Stimulated activated memory B cell treated with anti-CD40 and anti-IgM and Interleukin-4, amounts not matched to agents 10 μg/mL and 1 μg/mL and 100 μg/mL, for 72 hours (primary cell): ENCODE measurements at regions not wholly inside any gene's neighbourhood (a gene's known extent, or its start where the extent isn't known, plus 50 kb on each side); places are given as distances from the start of the nearest gene placed in this dataset.

Source experiments
- ATAC-seq: fragments of 150-1000 bp; cut with Tn5 transposase; 2 replicates; pipeline ENCODE4 v1.10.0; 2021
- H3K27ac Mint-ChIP-seq: one replicate; pipeline ENCODE4 v1.8.0; 2022; ENCODE audit warnings: mild to moderate bottlenecking, mixed read lengths
- H3K27me3 Mint-ChIP-seq: one replicate; pipeline ENCODE4 v1.8.0; 2022; ENCODE audit warnings: mixed read lengths
- H3K36me3 Mint-ChIP-seq: one replicate; pipeline ENCODE4 v1.8.0; 2022; ENCODE audit warnings: mixed read lengths
- H3K4me1 Mint-ChIP-seq: one replicate; pipeline ENCODE4 v1.8.0; 2022; ENCODE audit warnings: mixed read lengths
- H3K4me3 Mint-ChIP-seq: one replicate; pipeline ENCODE4 v1.8.0; 2022; ENCODE audit warnings: mild to moderate bottlenecking, moderate library complexity, mixed read lengths
- H3K9me3 Mint-ChIP-seq: one replicate; pipeline ENCODE4 v1.8.0; 2022; ENCODE audit warnings: mixed read lengths

DNA sequence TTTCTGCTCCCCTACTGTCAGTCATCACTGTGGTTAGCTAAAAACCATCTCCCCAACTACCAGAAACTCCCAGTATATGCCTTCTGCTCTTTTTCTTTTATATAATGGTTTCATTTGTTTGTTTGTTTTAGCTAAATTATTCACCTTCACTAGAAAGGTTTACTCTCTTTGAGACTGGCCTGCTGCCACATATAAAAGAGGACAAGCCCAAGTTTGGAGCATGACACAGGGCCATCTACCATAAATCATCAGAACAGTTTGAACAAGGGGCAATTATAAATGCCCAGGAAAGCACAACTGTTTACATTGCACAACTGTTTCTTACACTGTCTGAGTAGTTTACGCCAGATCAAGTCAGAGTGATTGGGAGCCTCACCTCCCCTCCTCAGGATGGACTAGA, 471.0 kb upstream of the PIK3C3 start:
- ATAC-seq, result no peak
- no peaks in the 10 kb centered on the region for H3K27me3 Mint-ChIP-seq
- H3K27ac Mint-ChIP-seq, result no peak overlapping the region
- H3K9me3 Mint-ChIP-seq, result peaks cover 2% of the 10 kb centered on the region
- no peak overlapping the region for H3K4me3 Mint-ChIP-seq
- H3K4me1 Mint-ChIP-seq, result no peaks in the 10 kb centered on the region
- H3K36me3 Mint-ChIP-seq, result no peaks in the 10 kb centered on the region

DNA sequence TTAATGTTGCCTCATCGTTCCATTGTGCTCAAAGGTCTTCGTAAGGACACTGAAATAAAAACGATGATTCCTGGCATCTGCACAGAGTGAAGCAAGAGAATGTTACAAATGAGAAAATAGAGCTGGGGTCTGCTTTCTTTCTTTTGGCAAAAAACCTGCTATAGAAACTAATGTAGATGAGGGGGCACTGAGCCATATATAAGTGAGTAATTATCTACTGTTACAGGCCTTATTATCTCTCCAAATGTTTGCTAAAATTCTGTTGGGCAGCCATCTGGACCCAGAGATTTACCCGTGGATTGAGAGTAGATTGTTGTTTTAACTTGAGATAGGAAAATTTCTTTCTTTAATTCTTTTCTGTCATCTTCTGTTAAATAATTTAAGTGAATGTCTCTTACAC, 472.5 kb upstream of the PIK3C3 start:
- Mint-ChIP-seq H3K27ac (no peak overlapping the region), H3K4me1 (no peaks in the 10 kb centered on the region), H3K9me3 (peaks cover 6% of the 10 kb centered on the region), H3K27me3 (no peaks in the 10 kb centered on the region), H3K4me3 (no peak overlapping the region), H3K36me3 (no peaks in the 10 kb centered on the region)
- no peak for ATAC-seq

DNA sequence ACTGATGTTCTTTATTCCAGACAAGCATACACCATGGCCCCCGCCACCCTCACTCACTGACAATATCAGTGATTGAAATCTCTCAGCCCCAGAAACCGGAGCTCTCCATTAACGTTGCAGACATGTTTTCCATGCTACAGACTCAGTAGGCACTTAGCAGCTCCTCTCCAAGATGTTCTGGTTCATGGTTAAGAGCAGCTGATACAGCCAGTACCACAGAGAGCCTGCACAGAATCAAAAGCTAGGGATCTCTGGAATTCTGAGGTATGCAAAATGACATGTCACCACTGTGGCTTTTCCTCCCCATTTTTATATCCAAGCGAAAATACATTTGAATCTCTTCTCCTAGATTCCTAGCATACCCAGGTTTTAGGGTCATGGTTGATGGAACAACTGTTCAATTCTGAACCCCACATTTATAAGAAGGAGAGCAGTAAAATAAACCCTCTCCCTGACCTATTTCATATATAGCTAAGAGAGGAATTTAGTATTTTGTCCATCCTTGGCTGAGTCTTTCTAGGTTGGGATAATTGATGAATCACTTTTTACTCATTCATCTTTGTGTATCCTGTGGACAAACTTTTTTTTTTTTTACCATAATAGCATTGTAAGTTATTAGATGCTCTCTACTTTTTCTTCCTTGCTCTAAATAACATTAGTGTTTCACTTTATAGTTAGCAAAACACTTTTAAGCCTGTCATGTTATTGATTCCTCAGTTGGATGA, 488.4 kb upstream of the PIK3C3 start:
- Mint-ChIP-seq H3K4me1 (no peaks in the 10 kb centered on the region), H3K36me3 (no peaks in the 10 kb centered on the region), H3K27me3 (no peaks in the 10 kb centered on the region), H3K4me3 (no peak overlapping the region), H3K9me3 (peaks cover 5% of the 10 kb centered on the region), H3K27ac (no peak overlapping the region)
- no peak for ATAC-seq

DNA sequence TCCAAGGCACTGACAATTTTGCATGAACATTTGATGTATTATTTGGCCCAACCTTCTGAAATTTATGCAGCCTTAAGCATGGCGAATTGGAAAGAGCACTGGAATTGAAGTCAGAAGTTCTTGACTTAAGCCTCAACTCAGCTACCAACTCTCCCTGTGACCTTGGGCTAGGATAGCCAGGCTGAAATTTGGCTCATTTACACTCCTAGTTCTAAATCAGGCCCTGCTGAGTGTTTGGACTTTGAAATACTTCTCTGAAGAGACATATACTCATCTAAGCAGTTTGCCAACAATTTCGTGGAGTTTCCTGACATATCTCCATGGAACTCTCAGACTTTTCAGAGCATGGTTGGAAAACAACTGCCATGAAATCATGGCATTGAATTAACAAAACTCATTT, 489.6 kb upstream of the PIK3C3 start:
- ATAC-seq, result no peak
- Mint-ChIP-seq H3K9me3 (peaks cover 5% of the 10 kb centered on the region), H3K36me3 (no peaks in the 10 kb centered on the region), H3K27ac (no peak overlapping the region), H3K4me3 (no peak overlapping the region), H3K27me3 (no peaks in the 10 kb centered on the region), H3K4me1 (no peaks in the 10 kb centered on the region)

DNA sequence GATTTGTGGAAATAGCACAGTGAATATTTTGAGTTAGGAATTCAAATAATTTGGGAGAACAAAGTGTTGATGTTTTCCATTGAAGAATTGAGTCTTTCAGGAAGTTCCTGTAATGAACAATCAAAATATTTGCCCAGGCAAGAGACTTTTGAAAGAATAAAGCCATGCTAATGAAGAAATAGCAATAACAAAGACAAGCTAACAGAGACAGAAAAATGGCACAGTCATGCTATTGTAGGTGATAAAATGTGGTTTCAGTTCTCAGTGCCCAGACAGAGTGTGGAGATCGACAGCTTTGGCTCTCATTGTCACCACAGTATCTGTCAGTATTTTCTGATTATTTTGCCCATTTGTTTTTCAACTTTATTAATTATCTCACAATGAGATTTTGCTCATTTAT, 490.8 kb upstream of the PIK3C3 start:
- H3K36me3 Mint-ChIP-seq, result no peaks in the 10 kb centered on the region
- H3K9me3 Mint-ChIP-seq, result peaks cover 5% of the 10 kb centered on the region
- no peak overlapping the region for H3K27ac Mint-ChIP-seq
- H3K4me3 Mint-ChIP-seq, result no peak overlapping the region
- ATAC-seq, result no peak
- no peaks in the 10 kb centered on the region for H3K4me1 Mint-ChIP-seq
- H3K27me3 Mint-ChIP-seq, result no peaks in the 10 kb centered on the region

DNA sequence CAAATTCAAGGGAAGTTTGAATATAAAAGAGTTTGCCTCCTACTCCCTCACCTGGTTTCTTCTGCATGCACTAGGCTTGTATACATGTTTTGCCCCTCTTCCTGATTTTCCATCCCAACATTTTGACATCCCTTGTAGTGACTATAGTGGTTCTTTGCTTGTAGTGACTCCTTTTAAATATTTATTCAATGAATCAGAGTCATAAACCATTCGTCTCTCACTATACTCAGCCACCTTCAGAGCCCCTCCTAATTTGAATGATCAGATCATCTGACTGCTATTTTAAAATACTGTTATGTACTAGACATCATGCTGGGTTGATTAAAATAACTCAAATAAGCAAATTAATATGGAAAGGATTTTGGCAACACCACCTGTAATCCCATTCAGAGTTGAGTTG, 492.1 kb upstream of the PIK3C3 start:
- Mint-ChIP-seq H3K4me3 (no peak overlapping the region), H3K4me1 (no peaks in the 10 kb centered on the region), H3K27me3 (no peaks in the 10 kb centered on the region), H3K27ac (no peak overlapping the region), H3K9me3 (peaks cover 5% of the 10 kb centered on the region), H3K36me3 (no peaks in the 10 kb centered on the region)
- no peak for ATAC-seq

DNA sequence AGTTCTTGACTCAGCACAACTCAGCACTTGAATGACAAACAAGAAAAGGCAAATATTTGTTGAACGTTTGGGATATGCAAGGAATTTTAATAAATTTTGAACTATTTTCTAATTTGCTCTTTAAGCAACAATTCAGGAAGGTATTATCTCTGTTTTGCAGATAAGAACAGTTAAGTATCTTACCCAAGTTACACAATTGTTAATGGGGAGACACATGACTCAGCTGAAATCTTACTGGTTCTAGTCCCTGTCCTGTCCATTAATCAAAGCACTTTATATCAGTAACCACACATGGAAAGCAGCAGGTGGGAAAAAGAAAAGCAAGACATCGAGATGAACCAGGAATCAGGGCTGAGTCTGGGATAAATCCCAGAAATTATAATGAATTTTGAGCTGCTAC, 493.9 kb upstream of the PIK3C3 start:
- H3K27ac Mint-ChIP-seq, result no peak overlapping the region
- no peaks in the 10 kb centered on the region for H3K36me3 Mint-ChIP-seq
- H3K4me1 Mint-ChIP-seq, result no peaks in the 10 kb centered on the region
- no peaks in the 10 kb centered on the region for H3K27me3 Mint-ChIP-seq
- peaks cover 8% of the 10 kb centered on the region for H3K9me3 Mint-ChIP-seq
- ATAC-seq, result no peak
- no peak overlapping the region for H3K4me3 Mint-ChIP-seq

DNA sequence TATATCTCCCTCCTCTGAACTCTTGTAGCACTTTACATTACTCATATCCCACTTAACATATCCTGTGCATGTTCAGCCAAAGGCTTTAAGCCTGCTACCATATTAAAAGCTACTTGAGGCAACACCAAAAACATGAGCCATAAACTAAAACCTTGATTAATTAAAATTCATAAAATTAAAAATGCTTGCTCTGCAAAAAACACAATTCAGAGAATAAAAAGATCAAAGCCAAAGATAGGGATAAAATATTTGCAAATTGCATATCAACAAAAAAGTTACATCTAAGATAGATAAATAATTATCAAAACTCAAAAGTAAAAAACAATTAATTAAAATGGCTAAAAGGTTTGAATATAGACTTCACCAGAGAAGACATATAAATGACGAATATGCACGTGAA, 495.4 kb upstream of the PIK3C3 start:
- H3K4me3 Mint-ChIP-seq, result no peak overlapping the region
- H3K27me3 Mint-ChIP-seq, result no peaks in the 10 kb centered on the region
- peaks cover 6% of the 10 kb centered on the region for H3K9me3 Mint-ChIP-seq
- H3K36me3 Mint-ChIP-seq, result no peaks in the 10 kb centered on the region
- ATAC-seq, result no peak
- H3K4me1 Mint-ChIP-seq, result no peaks in the 10 kb centered on the region
- H3K27ac Mint-ChIP-seq, result no peak overlapping the region

DNA sequence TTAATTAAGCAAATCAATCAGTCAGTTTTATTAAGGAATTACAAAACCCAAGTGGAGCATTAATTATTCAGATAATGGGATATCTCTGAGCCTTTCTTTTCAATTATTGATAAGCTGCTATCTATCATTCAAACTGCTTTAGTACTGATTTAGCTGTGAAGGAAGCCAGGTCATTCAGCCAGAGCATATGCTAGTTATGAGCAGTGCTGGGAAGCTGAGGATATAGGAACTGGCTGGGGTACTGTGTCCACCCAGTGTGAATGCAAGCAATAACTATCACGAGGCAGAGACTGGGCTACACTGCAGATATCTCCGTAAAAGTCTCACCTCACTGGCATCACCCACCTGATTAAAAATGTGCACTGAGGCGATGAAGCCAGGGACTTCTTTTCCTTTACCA, 496.7 kb upstream of the PIK3C3 start:
- Mint-ChIP-seq H3K4me3 (no peak overlapping the region), H3K4me1 (no peaks in the 10 kb centered on the region), H3K36me3 (no peaks in the 10 kb centered on the region), H3K27me3 (no peaks in the 10 kb centered on the region), H3K9me3 (peaks cover 9% of the 10 kb centered on the region), H3K27ac (no peak overlapping the region)
- ATAC-seq, result no peak

DNA sequence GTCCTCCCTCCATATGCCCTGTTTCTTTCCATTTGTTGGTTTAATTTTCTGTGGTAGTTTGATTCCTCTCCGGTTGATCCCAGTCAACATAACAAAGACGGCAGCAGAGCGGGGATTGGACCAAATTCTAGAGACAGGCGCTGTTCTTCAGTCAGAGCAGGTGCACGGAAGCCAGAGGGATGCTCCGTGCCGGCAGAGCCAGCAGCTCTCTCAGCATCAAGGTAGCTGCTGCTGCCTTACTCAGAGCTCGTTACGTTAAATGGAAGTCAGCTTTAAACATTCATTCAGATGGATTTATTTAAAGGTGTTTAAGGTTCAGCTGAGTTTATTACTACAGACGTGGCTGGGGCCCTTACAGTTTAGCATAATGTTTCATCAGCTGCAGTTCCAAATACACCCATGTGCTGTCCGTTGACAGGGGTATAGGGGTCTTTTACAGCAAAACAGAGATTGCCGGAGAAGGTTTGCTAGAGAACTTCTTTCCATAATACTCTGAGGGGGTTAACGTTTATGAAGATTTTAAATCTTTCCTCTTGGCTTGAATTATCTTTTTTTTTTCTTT, 497.2 kb upstream of the PIK3C3 start:
- Mint-ChIP-seq H3K4me1 (no peaks in the 10 kb centered on the region), H3K27ac (no peak overlapping the region), H3K9me3 (peaks cover 9% of the 10 kb centered on the region), H3K27me3 (no peaks in the 10 kb centered on the region), H3K36me3 (no peaks in the 10 kb centered on the region), H3K4me3 (no peak overlapping the region)
- ATAC-seq, result no peak

DNA sequence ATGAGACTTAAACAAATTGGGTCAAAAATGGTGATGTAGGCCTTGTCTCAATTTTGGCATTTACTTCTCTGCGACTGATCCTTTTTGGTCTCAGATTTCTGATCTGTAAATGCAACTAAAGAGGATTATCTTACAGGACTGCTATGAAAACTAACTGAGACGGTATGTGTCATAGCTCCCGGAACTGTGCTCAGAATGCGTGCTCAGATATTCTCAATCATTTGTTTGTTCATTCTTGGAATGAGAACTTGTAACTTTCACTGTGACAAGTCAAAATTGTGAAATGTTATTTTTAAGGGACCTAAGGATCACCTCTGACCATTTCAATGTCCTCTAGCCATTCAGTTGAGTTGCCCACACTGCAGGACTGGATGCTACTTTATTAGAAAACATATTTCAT, 498.2 kb upstream of the PIK3C3 start:
- peaks cover 8% of the 10 kb centered on the region for H3K9me3 Mint-ChIP-seq
- no peaks in the 10 kb centered on the region for H3K36me3 Mint-ChIP-seq
- no peaks in the 10 kb centered on the region for H3K27me3 Mint-ChIP-seq
- no peaks in the 10 kb centered on the region for H3K4me1 Mint-ChIP-seq
- H3K4me3 Mint-ChIP-seq, result no peak overlapping the region
- H3K27ac Mint-ChIP-seq, result no peak overlapping the region
- ATAC-seq, result no peak

DNA sequence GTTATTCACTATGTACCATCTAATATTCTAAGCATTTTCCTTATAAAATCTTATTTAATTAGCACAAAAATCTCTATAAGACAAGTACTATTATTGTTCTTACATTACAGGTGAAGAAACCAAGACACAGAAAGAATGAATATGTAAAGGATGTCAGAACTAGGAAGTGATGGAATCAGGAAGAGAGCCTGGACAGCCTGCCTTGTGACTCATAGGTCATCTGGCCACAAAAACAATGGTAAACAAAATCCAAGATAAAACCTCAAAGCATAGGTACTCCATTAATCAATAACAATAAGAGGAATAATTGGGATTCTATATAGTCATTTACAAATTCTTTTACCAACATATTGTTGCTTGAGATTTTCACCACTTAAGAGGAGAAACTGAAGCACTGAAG, 505.4 kb upstream of the PIK3C3 start:
- peaks cover 9% of the 10 kb centered on the region for H3K9me3 Mint-ChIP-seq
- no peaks in the 10 kb centered on the region for H3K27me3 Mint-ChIP-seq

DNA sequence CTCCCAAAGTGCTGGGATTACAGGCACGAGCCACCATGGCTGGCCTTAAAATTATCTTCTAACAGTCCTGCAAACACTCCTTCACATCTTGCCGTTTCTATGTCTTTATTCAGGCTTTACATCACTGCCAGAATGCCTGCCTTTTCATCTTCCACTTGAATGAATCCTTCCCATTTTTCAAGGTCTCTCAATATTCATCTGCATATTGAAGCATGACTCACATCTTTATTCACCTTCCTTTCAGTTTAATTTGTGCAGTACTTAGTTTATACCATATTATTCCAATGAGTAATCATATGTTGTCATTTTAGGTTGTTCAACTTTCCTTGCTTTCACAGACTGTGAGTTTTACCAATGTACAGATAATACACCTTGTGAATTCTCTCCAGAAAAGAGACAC, 510.1 kb upstream of the PIK3C3 start:
- Mint-ChIP-seq H3K9me3 (peaks cover 9% of the 10 kb centered on the region), H3K27me3 (no peaks in the 10 kb centered on the region), H3K4me3 (no peak overlapping the region), H3K4me1 (no peaks in the 10 kb centered on the region), H3K27ac (no peak overlapping the region), H3K36me3 (no peaks in the 10 kb centered on the region)
- no peak for ATAC-seq

More for the DNA sequence above, 505.4 kb upstream of the PIK3C3 start:
- no peaks in the 10 kb centered on the region for H3K4me1 Mint-ChIP-seq
- H3K36me3 Mint-ChIP-seq, result no peaks in the 10 kb centered on the region
- H3K27ac Mint-ChIP-seq, result no peak overlapping the region
- no peak overlapping the region for H3K4me3 Mint-ChIP-seq
- no peak for ATAC-seq

DNA sequence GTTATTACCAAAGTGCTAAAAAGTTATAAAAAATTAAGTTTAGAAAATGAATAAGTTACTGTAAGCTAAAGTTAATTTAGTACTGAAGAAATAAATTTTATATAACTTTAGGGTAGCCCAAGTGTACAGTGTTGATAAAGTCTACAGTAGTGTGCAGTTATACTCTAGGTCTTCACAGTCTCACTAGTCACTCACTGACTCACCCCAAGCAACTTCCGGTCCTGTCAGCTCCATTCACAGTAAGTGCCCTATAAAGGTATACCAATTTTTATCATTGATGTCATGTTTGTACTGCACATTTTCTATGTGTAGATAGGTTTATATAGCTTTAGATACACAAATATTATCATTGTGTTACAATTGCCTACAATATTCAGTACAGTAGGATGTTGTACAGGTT, 518.3 kb upstream of the PIK3C3 start:
- Mint-ChIP-seq H3K27me3 (no peaks in the 10 kb centered on the region), H3K4me1 (no peaks in the 10 kb centered on the region), H3K4me3 (no peak overlapping the region), H3K9me3 (peaks cover 15% of the 10 kb centered on the region), H3K36me3 (no peaks in the 10 kb centered on the region), H3K27ac (no peak overlapping the region)
- no peak for ATAC-seq

DNA sequence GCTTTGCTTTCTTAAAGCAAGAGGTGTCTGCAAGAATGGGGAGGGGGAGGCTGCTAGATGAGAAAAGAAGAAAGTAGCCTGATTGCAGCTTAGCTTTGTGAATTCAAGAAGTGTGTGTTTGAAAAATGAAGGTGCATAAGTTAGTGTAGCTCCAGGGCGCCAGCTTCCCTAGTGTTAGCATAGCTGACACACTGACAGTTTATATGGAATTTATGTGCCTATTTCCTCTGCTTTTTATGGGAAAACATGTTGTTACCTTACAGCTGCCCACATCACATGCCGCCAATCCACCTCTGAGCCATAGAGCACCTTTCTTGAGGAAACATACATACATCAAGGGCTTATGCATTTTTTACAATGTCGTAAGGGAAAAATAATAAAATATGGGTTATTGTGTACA, 536.4 kb upstream of the PIK3C3 start:
- Mint-ChIP-seq H3K36me3 (no peaks in the 10 kb centered on the region), H3K27ac (no peak overlapping the region), H3K27me3 (no peaks in the 10 kb centered on the region), H3K4me1 (no peaks in the 10 kb centered on the region), H3K4me3 (no peak overlapping the region), H3K9me3 (no peaks in the 10 kb centered on the region)
- ATAC-seq, result no peak

DNA sequence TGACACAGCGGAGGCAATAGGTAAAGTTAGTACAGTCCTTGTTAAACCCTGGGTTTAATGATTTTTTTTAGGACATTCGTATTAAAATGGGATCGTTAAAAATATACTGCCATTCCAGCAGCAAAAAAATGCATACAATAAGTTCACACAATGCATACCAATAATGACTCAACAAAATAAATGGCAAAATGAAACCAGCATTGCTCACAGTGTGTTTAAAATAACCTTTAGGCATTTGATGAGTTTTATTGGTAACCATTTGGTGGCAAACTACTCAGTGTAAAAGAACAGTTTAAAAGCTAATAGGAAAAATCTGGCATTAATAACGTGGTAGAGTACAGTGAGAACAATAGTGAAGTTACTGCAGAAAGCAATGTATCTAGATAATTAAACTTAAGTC, 539.0 kb upstream of the PIK3C3 start:
- no peak for ATAC-seq

More for the DNA sequence above, 539.0 kb upstream of the PIK3C3 start:
- Mint-ChIP-seq H3K36me3 (no peaks in the 10 kb centered on the region), H3K9me3 (peaks cover 6% of the 10 kb centered on the region), H3K27me3 (no peaks in the 10 kb centered on the region), H3K27ac (no peak overlapping the region), H3K4me3 (no peak overlapping the region), H3K4me1 (no peaks in the 10 kb centered on the region)
